SK-N-SH (cell line): ENCODE measurements at regions not wholly inside any gene's neighbourhood (a gene's known extent, or its start where the extent isn't known, plus 50 kb on each side); places are given as distances from the start of the nearest gene placed in this dataset.
"Not testable (repeated sequence)": the region's sequence is repeated elsewhere in the genome, so short reads cannot be mapped to it uniquely, and the experiment has no call there.

Experiments used
- CHD2 ChIP-seq: fragments of 150-350 bp; IDR thresholded peaks from 2 replicates; pipeline ENCODE4 v1.6.1; 2018; ENCODE audit warnings: low read length; ENCODE audit not compliant: partially characterized antibody
- CTCF ChIP-seq: fragments of 200-600 bp; sonication (generic); IDR thresholded peaks from 2 replicates; pipeline ENCODE4 v1.6.1; 2017; ENCODE audit warnings: antibody characterized with exemption, mild to moderate bottlenecking, moderate library complexity
- ELF1 ChIP-seq: IDR thresholded peaks from 2 replicates; pipeline ENCODE4 v1.4.0; 2012
- EP300 ChIP-seq, 2 experiments: IDR thresholded peaks; 2 replicates each; pipeline versions ENCODE4 v1.4.0 to v1.6.1; 2012; ENCODE audit warnings: borderline replicate concordance in 1 of 2, low read depth in 1 of 2, low read length in 1 of 2
- EZH2phosphoT487 ChIP-seq: fragments of 200-600 bp; sonication (generic); IDR thresholded peaks from 2 replicates; pipeline ENCODE4 v1.6.1; 2017; ENCODE audit warnings: low read depth, mixed run types, mild to moderate bottlenecking, antibody characterized with exemption, moderate library complexity, borderline replicate concordance
- MAX ChIP-seq: IDR thresholded peaks from 2 replicates; pipeline ENCODE4 v1.4.0; 2012; ENCODE audit warnings: low read depth
- NRF1 ChIP-seq: IDR thresholded peaks from 2 replicates; pipeline ENCODE4 v1.6.1; 2012; ENCODE audit warnings: low read depth, mild to moderate bottlenecking, low read length
- POLR2AphosphoS5 ChIP-seq: IDR thresholded peaks from 2 replicates; pipeline ENCODE4 v1.6.1; 2012; ENCODE audit warnings: low read depth, low read length
- RAD21 ChIP-seq: IDR thresholded peaks from 2 replicates; pipeline ENCODE4 v1.6.1; 2012; ENCODE audit warnings: mild to moderate bottlenecking, low read length
- RFX5 ChIP-seq: IDR thresholded peaks from 2 replicates; pipeline ENCODE4 v1.6.1; 2012; ENCODE audit warnings: mild to moderate bottlenecking, improper control_type of control experiment, low read length
- SIN3A ChIP-seq: IDR thresholded peaks from 2 replicates; pipeline ENCODE4 v1.6.1; 2012; ENCODE audit warnings: low read depth, mild to moderate bottlenecking, low read length, moderate library complexity, borderline replicate concordance
- TAF1 ChIP-seq: IDR thresholded peaks from 2 replicates; pipeline ENCODE4 v1.6.1; 2012; ENCODE audit warnings: low read depth, mild to moderate bottlenecking, low read length, moderate library complexity, borderline replicate concordance
- USF1 ChIP-seq: IDR thresholded peaks from 2 replicates; pipeline ENCODE4 v1.4.0; 2012; ENCODE audit warnings: low read depth, borderline replicate concordance

GRCh38 chr5:174476001-174476400 lies 248.4 kb upstream of the MSX2 start:
- TF ChIP-seq EZH2phosphoT487; RAD21; CTCF; MAX; POLR2AphosphoS5; SIN3A; EP300 (IDR thresholded peaks at IDR 0.05; ENCODE audit: borderline replicate concordance in 1 of 2, low read depth in 1 of 2, low read length in 1 of 2); TAF1; RFX5; CHD2; NRF1; ELF1; USF1: not testable (repeated sequence)
